ENCODE measurements at regions not wholly inside any gene's neighbourhood (a gene's known extent, or its start where the extent isn't known, plus 50 kb on each side); places are given as distances from the start of the nearest gene placed in this dataset.

- intact Hi-C loops (cut with DNase I): no loop called here
- DNase-seq (ENCODE audit: low spot score): no peak
Observed at GRCh38 chr5:7053528-7054209, 340.4 kb downstream of the TENT4A start.

GRCh38 chr5:7066471-7067235 is 329.3 kb upstream of the ADCY2 start:
- intact Hi-C loops (cut with DNase I): no loop called here
- DNase-seq (ENCODE audit: low spot score): no peak

GRCh38 chr5:7068156-7068555 is 327.8 kb upstream of the ADCY2 start:
- intact Hi-C loops (cut with DNase I): no loop called here

GRCh38 chr5:7068899-7069298 is 327.0 kb upstream of the ADCY2 start:
- intact Hi-C loops (cut with DNase I): no loop called here
- no peak for DNase-seq (ENCODE audit: low spot score)

More at GRCh38 chr5:7068156-7068555, 327.8 kb upstream of the ADCY2 start:
- DNase-seq (ENCODE audit: low spot score): no peak

- intact Hi-C loops (cut with DNase I): no loop called here
- no peak for DNase-seq (ENCODE audit: low spot score)
Observed at GRCh38 chr5:7072188-7072587, 323.8 kb upstream of the ADCY2 start.

- DNase-seq (ENCODE audit: low spot score): no peak
- intact Hi-C loops (cut with DNase I): no loop called here
Observed at GRCh38 chr5:7073666-7074065, 322.3 kb upstream of the ADCY2 start.

GRCh38 chr5:7074176-7074575 is 321.8 kb upstream of the ADCY2 start:
- no peak for DNase-seq (ENCODE audit: low spot score)
- intact Hi-C loops (cut with DNase I): no loop called here

GRCh38 chr5:7075470-7075869 is 320.5 kb upstream of the ADCY2 start:
- no peak for DNase-seq (ENCODE audit: low spot score)
- intact Hi-C loops (cut with DNase I): no loop called here

- DNase-seq (ENCODE audit: low spot score): no peak
- intact Hi-C loops (cut with DNase I): no loop called here
Observed at GRCh38 chr5:7078101-7078500, 317.8 kb upstream of the ADCY2 start.

GRCh38 chr5:7078901-7079300 is 317.0 kb upstream of the ADCY2 start:
- DNase-seq (ENCODE audit: low spot score): no peak
- intact Hi-C loops (cut with DNase I): no loop called here

- no peak for DNase-seq (ENCODE audit: low spot score)
- intact Hi-C loops (cut with DNase I): no loop called here
Observed at GRCh38 chr5:7080501-7080900, 315.4 kb upstream of the ADCY2 start.

- no peak for DNase-seq (ENCODE audit: low spot score)
- intact Hi-C loops (cut with DNase I): no loop called here
Observed at GRCh38 chr5:7087719-7088297, 308.1 kb upstream of the ADCY2 start.

- no peak for DNase-seq (ENCODE audit: low spot score)
- intact Hi-C loops (cut with DNase I): no loop called here
Observed at GRCh38 chr5:7088849-7089248, 307.1 kb upstream of the ADCY2 start.

- intact Hi-C loops (cut with DNase I): no loop called here
- no peak for DNase-seq (ENCODE audit: low spot score)
Observed at GRCh38 chr5:7094626-7095025, 301.3 kb upstream of the ADCY2 start.

- intact Hi-C loops (cut with DNase I): no loop called here
- no peak for DNase-seq (ENCODE audit: low spot score)
Observed at GRCh38 chr5:7096294-7096693, 299.6 kb upstream of the ADCY2 start.

- no peak for DNase-seq (ENCODE audit: low spot score)
- intact Hi-C loops (cut with DNase I): no loop called here
Observed at GRCh38 chr5:7105358-7105757, 290.6 kb upstream of the ADCY2 start.

GRCh38 chr5:7117961-7118360 is 278.0 kb upstream of the ADCY2 start:
- intact Hi-C loops (cut with DNase I): no loop called here
- DNase-seq (ENCODE audit: low spot score): no peak

GRCh38 chr5:7131680-7132079 is 264.3 kb upstream of the ADCY2 start:
- intact Hi-C loops (cut with DNase I): no loop called here
- DNase-seq (ENCODE audit: low spot score): no peak

- intact Hi-C loops (cut with DNase I): no loop called here
Observed at GRCh38 chr5:7146886-7147285, 249.1 kb upstream of the ADCY2 start.

GRCh38 chr5:7157083-7157482 is 238.9 kb upstream of the ADCY2 start:
- intact Hi-C loops (cut with DNase I): no loop called here

More at GRCh38 chr5:7146886-7147285, 249.1 kb upstream of the ADCY2 start:
- DNase-seq (ENCODE audit: low spot score): no peak

More at GRCh38 chr5:7157083-7157482, 238.9 kb upstream of the ADCY2 start:
- DNase-seq (ENCODE audit: low spot score): no peak
